Cerebellar nuclear complex (tissue), 1 donor: ENCODE measurements at regions not wholly inside any gene's neighbourhood (a gene's known extent, or its start where the extent isn't known, plus 50 kb on each side); places are given as distances from the start of the nearest gene placed in this dataset.

ENCODE experiments used
- DNase-seq, 2 experiments: peaks; one replicate each; lab custom pipeline; 2025; lab: John Stamatoyannopoulos, UW

DNA sequence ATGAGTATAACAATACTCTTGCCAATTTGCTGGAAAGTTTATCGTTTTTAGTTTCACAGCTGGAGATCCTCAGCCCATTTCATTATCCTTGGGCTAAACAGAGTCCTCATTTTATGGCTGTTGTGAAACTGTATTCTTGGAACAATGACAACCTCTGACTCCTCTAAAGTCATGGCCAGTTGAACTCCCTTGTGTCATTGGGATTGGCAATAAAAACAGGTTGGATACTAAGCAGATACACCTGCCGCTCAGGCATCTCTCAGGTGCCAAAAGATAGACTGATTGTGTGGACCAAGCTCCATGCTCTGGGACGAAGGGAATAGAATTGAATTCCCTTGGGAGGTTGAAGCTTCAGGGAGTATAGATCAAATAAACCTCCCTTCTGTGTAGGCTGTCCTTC lies 182.2 kb downstream of the WDR11 start:
- no peak for DNase-seq

DNA sequence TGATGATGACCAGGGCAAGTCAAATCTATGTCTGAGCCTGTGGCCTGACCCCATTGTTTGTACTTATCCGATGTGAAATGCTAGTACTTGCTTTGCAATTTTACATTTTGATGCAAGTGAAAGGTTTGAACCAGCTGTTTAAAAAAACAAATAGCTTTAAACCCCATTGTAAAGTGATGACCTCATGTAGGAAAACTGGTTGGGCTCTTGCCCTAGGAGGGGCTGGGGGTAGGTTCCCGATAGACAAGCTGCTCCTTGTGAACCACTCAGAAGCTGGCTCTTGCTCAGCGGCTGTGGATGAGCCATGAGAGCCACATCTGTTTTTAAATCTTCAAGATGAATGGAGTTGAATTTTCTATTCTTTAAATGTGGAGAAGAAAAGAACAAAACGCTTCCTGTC lies 185.3 kb downstream of the WDR11 start:
- no peak for DNase-seq

DNA sequence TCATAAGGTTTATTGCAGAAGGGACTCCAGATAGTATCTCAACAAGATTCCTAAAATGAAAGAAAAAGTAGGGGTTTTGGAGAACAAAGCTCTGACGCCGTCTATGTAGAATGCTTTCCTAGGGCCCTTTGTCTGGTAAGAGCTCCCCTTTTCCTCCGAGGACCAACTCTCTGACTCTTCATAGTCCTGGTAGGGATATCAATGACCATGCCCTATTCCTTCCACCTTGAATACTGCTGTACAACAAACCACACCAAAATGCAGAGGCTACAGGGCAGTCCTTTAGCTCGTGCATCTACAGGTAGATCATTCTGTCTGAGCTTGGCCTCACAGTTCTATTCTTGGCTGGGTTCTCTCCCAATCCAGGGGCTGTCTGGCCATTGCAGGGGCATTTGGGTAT lies 190.3 kb downstream of the WDR11 start:
- DNase-seq: no peak

DNA sequence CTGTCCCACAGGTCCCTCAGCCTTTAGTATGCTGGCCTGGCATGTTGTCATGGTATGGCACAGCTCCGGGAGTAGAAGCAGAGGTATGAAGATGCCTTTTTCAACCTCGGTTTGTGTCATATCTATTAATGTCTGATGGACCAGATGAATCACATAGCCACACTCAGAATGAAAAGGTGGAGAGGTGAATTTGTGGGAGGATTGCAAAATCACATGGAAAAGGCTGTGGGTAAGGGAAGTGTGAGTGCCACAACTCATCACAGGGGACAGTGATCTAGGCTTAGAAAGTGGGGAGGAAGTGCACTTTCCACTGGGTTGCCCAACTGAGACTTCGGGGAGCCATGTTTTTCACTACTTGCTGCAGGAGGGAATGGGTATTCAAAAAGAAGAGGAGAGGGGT lies 190.7 kb downstream of the WDR11 start:
- no peak for DNase-seq

DNA sequence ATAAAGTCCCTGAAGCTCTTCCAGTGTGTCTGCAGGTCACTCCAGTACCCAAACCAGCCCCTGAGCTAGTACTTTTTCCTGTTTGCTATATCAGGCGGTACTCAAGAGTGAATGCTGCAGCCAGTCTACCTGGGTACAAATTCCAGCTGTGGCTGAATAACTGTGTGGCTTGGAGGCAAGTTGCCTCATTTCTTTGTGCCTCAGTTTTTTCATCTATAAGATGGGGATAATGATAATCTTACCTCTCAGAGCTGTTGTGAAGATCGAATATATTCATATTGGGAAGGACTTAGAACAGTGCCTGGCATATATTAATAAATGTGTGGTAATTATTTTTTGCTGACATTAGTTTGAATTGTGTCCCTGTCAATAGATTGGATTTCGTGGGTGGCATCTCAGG lies 191.2 kb downstream of the WDR11 start:
- no peak for DNase-seq

DNA sequence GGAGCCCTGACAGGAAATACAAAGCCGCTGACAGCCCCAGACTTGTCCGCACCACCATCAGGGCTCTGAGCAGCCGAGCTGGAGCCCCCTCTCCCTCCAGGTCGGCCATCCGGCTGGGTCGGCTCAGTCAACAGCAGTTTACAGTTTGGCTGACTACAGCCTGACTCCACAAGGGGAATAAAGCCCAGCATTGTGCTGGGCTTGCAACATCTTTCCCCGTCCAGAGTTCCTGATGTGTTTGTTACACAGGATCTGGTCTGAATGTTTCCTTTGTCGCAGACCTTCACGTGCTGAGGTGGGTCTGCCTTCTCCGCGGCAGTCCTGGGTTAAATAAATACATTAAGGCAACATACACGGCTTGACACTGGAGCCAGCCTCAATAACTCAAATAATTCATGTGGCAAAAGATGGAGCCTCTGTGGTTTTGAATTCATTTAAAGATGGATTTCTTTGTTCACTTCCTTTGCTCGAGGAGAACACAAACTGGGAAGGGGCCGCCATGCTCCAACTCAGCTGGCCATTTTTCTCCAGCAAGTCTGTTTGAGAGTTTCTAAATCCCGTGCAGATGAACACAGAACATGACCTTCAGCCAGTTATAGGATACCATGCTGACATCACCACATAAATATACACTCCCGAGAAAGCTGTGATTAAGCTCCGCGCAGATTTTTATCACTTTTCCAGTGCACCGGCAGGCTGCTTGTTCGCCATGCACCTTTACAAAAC lies 192.1 kb downstream of the WDR11 start:
- DNase-seq: no peak

DNA sequence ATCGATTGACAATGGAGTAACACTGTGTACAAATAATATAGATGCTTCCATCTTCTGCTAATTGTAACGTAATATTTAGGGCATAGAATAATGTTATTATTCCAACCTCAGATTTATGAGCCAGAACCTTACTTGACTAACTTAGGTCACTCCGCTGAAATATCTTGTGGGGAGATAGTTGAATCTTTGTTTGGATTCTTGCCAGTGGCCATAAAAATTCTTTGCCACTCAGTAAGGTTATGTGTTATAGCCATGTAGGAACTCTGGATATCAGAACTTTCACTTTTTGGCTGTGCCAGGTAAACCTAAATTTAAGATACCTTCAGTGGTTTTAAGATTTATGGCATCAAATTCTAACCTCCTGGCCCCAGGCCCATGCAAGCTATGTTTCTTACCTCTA lies 197.6 kb downstream of the WDR11 start:
- no peak for DNase-seq

DNA sequence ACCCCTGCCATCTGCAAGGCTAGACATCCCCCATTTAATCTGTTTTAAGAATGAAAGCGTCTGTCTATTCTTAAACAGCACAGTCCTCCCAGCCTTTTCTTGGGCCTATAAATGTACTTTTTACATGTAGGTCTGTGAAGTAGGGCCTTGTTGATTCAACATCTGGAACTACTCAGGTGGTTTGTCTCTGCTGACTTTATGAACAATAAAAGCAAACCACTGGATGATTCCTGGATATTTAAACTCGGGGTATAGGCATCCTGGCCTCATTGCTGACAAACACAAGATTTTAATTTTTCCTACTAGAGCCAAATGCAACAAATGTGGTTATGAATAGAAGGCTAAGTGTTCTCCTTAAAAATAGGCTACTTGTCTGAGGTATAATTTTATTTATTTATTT lies 198.3 kb downstream of the WDR11 start:
- no peak for DNase-seq

DNA sequence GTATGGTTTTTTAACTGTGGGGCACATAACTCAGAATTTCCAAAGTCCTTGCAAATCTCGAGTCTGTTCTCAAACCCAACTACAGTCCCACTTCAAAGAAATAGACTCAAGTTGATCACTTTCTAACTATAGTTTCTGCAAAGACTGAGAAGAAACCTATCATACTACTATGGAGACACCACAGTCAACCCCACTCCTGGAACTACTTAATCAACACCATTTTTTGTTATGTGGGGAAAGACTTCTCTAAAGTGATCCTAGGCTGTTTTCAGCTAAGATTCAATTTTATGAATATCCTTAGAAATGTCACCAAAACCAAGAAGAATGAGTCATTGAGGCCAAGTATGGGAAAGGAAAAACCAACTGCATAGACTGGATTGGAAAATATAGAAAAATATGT lies 198.8 kb downstream of the WDR11 start:
- no peak for DNase-seq

DNA sequence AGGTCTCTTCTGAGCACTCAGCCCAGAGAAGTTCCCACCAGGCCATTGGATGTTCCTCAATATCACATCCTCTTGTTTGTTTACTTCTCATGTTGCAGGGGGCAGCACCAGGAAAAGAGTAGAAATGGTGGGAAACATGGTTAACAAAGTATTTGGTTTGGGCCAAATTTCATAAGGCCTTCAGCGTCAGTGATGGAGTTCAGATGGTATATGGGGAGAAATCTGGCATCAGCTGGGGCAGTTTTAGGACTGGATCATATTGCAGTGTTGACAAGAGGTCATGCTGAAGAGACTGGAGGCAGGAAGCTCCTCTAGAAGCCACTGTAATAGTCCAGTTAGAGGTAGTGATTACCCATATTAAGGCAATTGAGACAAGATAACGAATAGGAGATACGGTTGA lies 200.0 kb downstream of the WDR11 start:
- no peak for DNase-seq

DNA sequence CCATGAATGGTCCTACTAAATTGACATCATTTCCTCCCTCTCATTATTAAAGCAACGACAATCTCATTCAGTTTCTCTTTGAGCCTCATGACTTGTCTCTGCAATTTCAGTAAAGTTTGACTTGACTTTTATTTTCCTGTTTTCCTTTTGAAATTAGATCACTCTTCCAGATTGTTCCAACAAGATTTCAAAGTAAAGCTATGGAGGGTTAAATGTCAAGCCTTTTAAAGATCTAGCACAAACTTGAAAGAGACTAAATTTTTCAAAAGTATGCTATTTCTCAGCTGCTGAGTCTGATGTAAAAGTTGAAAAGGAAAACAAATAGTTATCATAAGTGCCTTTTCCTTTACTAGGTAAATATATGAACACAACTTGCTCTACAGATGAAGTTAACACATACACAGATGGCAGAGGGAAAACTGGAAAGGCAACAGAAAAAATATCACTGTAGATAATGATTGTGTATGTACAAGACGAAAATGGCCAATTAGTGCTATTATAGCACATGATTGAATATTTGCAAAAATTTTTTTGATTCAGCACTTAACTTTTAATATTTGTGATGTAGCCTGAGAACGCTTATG lies 200.6 kb downstream of the WDR11 start:
- DNase-seq: no peak

DNA sequence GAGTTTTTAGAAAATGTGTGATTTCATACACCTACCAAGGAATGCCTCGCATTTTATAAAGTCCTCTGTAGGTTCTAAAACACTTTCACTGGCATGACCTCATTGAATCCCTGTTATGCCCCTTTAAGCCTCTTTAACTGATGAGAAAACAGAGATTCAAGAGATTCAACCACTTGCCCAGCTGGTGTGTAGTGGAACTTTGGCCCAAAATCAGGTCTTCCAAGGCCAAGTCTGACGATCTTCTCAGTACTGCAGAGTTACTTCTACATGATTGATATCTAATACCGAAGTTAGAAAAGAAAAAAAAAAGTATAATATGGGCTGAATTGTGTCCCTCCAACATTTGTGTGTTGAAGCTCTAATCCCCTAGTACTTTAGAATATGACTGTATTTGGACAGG lies 202.0 kb downstream of the WDR11 start:
- DNase-seq: no peak

DNA sequence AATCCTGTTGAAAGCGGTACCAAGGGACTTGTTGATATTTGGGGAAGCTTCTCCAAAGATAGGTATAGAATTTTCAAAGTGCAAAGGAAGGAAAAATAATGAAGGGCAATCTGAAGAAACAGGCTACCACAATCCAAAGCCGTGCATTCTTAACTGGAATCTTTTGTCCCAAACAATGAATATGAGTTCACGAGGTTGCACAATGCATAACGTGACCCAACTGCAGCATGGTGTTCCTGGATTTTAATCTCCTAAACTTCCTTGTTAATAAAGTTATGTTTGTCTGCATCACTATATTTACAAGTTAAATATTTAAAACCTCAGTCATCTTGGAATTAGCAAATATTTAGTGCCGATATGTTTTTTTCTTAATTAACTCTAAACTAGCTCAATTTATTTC lies 203.7 kb downstream of the WDR11 start:
- no peak for DNase-seq

DNA sequence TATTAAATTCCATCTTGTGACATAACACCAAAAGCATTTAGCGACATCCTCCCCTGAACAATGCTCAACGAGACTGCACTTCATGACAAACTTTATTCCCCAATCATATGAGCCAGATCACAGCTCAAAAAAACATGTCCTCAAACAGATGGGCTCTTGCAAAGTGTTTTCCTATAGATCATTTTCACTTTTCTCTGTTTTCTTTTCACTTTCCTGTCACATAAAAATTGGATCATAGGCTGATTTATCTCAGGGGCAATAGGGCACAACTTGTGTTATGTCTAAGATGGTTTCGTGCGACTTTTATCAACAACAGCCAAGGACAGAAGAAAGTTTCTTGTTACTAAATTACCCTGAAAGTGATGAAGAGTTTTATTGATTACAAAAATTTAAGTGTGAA lies 206.1 kb downstream of the WDR11 start:
- DNase-seq: no peak

DNA sequence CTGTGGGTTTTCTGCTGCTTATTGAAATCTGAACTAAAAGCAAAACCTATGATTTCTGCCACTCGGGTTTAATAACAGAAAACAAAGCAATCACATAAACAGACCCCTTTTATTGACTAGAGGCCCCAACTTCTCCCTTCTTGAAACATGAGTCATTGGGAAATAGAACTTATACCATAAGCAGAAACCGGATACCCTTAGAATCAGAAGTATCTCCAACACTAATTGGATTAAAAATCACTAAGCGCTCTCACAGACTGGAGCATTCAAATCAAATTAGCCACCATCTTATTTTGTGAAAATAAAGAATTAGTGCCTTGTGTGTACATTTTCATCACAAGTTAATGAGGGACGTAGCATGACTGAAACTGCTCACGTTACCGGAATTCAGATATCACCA lies 206.9 kb downstream of the WDR11 start:
- no peak for DNase-seq

DNA sequence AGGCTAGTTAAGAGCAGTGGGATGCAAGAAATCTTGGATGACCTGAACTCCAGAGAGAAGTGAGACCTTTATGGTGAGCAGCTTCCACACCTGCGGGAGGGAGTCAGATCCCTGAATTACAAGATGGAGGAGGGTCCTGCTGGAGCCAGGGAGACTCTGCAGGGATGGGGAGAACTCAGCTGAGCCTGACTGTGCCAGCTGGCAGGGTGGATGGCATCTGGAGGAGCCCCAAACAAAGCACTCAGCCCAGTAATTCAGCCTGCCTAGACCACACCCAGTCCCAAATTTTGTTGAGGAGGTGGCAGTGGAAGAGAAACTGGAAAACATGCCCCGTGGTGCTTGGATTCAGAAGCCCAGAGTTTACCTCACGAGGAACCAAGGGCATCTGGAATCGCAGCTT lies 208.2 kb downstream of the WDR11 start:
- no peak for DNase-seq

DNA sequence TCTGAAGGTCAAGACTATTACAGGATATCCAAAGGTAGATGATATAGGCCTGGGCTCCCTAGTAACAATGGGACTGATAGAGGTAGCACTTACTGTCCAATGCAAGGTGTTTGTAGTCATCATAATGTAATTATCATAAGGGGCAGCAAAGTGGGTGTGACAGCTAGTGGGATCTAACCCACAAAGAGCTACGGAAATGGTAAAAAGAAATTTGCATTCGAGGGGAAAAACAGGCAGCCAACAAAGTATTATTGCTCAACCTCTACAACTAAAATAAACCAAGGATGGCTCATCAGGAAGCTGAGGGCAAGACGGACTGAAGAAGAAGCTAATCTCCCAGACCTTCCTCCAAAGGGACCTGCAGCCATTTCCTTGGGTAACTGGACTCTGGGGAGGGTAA lies 211.0 kb downstream of the WDR11 start:
- no peak for DNase-seq

DNA sequence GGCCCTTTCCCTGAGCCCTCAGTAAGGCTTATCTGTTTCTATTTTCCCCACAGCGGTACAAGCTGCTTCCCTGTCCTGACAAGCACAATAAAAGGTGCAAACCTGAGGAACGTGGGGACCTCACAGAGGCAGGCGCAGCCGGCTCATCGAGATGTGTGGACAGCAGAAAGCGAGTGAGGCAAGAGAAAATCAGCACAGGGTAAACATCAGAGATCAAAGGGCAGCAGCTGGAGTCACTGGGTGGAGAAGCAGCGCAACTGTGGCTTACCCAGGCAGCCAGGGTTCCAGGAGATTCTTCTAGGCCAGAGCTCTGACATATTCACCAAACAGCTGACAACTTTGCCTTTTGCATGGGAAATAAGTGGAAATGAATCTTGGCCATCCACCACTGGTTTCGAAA lies 212.6 kb downstream of the WDR11 start:
- no peak for DNase-seq

DNA sequence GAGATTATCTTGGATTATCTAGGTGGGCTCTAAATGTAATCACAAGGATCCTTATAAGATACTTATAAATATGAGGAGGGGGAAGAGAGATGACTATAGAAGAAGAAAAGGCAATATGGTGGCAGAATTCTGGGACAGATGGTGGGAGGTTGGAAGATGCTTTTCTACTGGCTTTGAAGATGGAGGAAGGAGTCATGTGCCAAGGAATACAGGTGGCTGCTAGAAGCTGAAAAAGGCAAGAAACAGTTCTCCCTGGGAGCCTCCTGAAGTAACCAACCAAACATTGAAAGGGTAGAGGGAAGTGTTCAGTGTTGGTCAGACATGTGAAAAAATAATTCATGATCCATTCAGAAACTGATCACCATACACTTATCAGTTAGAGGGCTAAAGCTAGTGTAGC lies 213.3 kb downstream of the WDR11 start:
- DNase-seq: no peak

DNA sequence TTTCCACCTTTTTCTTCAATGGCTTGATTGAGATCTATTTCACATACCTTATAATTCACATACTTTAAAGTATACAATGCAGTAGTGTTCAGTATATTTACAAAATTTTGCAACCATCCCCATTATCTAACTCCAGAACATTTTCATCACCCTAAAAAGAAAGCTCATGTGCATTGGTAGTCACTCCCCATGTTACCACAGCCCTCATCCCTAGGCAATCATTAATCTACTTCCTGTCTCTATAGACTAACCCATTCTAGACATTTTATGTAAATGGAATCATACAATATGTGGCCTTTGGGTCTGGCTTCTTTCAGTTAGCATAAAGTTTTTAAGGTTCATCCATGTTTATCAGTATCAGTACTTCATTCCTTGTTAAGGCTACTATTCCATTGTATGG lies 214.2 kb downstream of the WDR11 start:
- no peak for DNase-seq

DNA sequence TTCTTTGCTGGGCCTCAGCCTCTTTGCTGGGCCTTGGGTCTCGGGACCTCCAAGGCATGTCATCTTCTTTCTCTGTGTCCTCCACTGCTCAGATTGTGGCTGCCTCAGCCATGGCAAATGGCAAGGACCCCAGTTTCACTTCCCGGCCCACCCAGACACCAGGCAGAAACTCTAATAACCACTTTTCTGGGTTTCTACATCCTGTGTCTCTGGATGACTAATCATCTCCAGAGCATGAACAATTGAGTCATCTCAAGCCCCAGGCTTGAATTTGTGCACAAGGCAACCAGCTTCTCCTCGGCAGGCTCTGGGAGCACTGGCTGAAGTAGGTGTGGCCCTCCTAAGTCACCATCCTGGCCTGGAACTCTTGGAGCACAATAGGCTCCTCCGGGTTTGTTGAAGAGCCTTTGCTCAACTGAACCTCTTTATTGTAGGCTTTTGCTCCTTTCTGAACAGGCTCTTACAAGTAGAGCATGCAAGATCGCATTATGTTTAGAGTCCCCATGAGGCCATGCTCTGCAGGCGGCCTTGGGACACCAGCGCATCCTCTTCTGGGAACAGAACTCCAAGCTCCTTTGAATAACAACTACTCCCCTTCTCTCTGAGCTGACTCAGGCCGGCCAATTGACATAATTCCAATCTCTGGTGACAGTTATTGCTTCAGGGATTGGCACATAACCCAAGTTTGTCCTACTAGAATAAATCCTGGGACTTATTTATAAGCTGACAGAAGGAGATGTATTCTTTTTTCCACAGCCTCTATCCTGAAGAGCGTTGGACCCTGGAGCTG lies 218.1 kb downstream of the WDR11 start:
- no peak for DNase-seq

DNA sequence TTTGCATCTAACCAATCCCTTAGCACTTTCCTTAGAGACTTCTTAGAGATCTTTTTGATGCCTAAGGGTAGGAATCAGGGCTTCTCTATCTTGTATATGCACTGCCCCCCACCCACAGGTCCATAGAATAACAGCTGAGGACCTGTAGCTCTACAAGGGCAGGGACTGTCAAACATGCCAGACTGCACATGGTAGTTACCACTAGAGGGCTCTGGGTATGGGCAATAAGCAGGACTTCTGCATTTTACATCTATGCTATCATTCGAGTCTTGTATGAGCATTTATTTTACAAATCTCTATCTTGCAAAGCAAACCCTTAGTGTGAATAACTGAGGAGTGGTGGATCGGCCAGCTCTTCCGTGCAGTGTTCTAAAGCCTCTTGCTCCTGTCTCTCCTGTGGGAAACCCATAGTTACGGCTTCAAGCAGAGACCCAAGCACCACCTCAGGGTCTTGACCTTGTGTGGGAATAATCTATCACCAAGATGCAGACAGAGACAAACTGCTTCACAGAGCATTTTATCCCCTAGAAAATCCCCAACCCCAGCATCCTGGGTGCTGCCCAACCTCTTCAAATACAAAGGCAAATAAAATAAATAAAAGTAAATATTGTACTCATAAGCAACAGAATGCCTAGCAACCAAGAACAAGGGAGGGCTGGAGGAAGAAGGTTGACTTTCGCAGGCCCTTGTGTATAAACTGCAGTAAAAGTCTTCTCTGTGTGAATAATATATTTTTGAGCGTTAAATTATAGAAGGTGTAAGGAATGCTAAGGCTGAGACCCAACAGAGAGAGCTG lies 219.3 kb downstream of the WDR11 start:
- no peak for DNase-seq

DNA sequence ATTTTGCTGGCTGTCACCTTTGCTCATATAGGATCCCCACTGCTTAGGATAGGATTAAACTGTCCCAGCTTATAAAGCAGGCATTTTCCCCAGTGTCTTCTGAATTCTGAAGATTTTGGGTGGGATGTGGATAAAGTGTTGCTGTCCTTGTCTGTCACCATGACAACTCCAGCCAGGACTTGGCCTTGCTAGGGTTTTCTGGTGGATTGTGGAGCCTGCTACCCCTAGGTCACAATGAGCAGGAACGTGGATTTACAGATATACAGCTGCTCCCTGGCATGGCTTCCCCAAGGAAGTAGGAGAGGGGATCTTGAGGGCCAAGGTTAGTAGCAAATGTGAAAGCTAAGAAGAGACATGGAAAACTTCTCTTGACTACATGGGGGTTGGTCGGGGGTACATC lies 220.7 kb downstream of the WDR11 start:
- no peak for DNase-seq
